Neural cell (in vitro differentiated cells): ENCODE measurements at regions not wholly inside any gene's neighbourhood (a gene's known extent, or its start where the extent isn't known, plus 50 kb on each side); places are given as distances from the start of the nearest gene placed in this dataset.

Source experiments
- H2AFZ ChIP-seq: fragments of 200-600, 300-800 bp; sonication (generic), shearing (Covaris generic); 2 replicates; pipeline ENCODE4 v1.6.0; 2014; ENCODE audit warnings: low read depth, mild to moderate bottlenecking, antibody characterized with exemption, low read length, moderate library complexity
- H3F3A ChIP-seq: fragments of 200-600 bp; shearing (Covaris generic); 2 replicates; pipeline ENCODE4 v1.6.1; 2016; ENCODE audit warnings: mild to moderate bottlenecking, moderate library complexity, mixed read lengths, antibody characterized with exemption, low read length; ENCODE audit not compliant: insufficient read depth, poor library complexity, severe bottlenecking
- H3K27ac ChIP-seq: fragments of 200-600, 300-800 bp; sonication (generic), shearing (Covaris generic); 2 replicates; pipeline ENCODE4 v1.5.1; 2014; ENCODE audit warnings: mild to moderate bottlenecking, low read length, moderate library complexity
- H3K27me3 ChIP-seq: fragments of 300-800, 200-600 bp; sonication (generic), shearing (Covaris generic); 2 replicates; pipeline ENCODE4 v1.6.0; 2014; ENCODE audit warnings: mild to moderate bottlenecking, low read depth, low read length, moderate library complexity; ENCODE audit not compliant: insufficient read depth
- H3K36me3 ChIP-seq: fragments of 300-800, 200-600 bp; sonication (generic), shearing (Covaris generic); 2 replicates; pipeline ENCODE4 v1.5.1; 2014; ENCODE audit warnings: mild to moderate bottlenecking, antibody characterized with exemption, low read length, moderate library complexity; ENCODE audit not compliant: insufficient read depth
- H3K4me2 ChIP-seq: fragments of 300-800, 200-600 bp; sonication (generic), shearing (Covaris generic); 2 replicates; pipeline ENCODE4 v1.6.0; 2014; ENCODE audit warnings: mild to moderate bottlenecking, low read length
- H3K4me3 ChIP-seq: fragments of 300-800, 200-600 bp; sonication (generic), shearing (Covaris generic); 2 replicates; pipeline ENCODE4 v1.5.1; 2014; ENCODE audit warnings: mild to moderate bottlenecking, low read length, moderate library complexity
- H3K79me2 ChIP-seq: fragments of 200-600 bp; shearing (Covaris generic); replicated peaks from 2 replicates; pipeline ENCODE4 v1.6.0; 2014; ENCODE audit warnings: mild to moderate bottlenecking, low read length, moderate library complexity; ENCODE audit not compliant: insufficient read depth
- H3K9ac ChIP-seq: fragments of 300-800, 200-600 bp; sonication (generic), shearing (Covaris generic); 2 replicates; pipeline ENCODE4 v1.6.1; 2016; ENCODE audit warnings: mild to moderate bottlenecking, low read length, mixed read lengths
- H3K9me2 ChIP-seq: fragments of 200-600 bp; shearing (Covaris generic); 2 replicates; pipeline ENCODE4 v1.6.1; 2016; ENCODE audit warnings: mild to moderate bottlenecking, low read length, mixed read lengths; ENCODE audit not compliant: insufficient read depth
- H3K9me3 ChIP-seq: fragments of 200-600, 300-800 bp; sonication (generic), shearing (Covaris generic); 2 replicates; pipeline ENCODE4 v1.6.1; 2016; ENCODE audit warnings: mild to moderate bottlenecking, mixed run types, low read length, moderate library complexity, mixed read lengths
- H4K20me1 ChIP-seq: fragments of 200-600 bp; shearing (Covaris generic); 2 replicates; pipeline ENCODE4 v1.6.1; 2016; ENCODE audit warnings: mild to moderate bottlenecking, mixed run types; ENCODE audit not compliant: insufficient read depth
- EP300 ChIP-seq: fragments of 450-650 bp; conservative IDR thresholded peaks from 2 replicates; pipeline ENCODE4 v1.6.1; 2014; ENCODE audit warnings: antibody characterized with exemption, mild to moderate bottlenecking, moderate library complexity; ENCODE audit not compliant: poor library complexity, severe bottlenecking
- EZH2 ChIP-seq: fragments of 200-600, 300-800 bp; shearing (Covaris generic), sonication (generic); IDR thresholded peaks from 2 replicates; pipeline ENCODE4 v1.6.1; 2014; ENCODE audit warnings: antibody characterized with exemption, low read length, borderline replicate concordance, mild to moderate bottlenecking; ENCODE audit not compliant: insufficient read depth, poor library complexity, severe bottlenecking
- MXI1 ChIP-seq: fragments of 450-650 bp; conservative IDR thresholded peaks from 2 replicates; pipeline ENCODE4 v1.6.1; 2014; ENCODE audit warnings: antibody characterized with exemption, mild to moderate bottlenecking; ENCODE audit not compliant: poor library complexity, severe bottlenecking
- POLR2AphosphoS5 ChIP-seq: IDR thresholded peaks from 2 replicates; pipeline ENCODE4 v1.6.1; 2012
- RAD21 ChIP-seq: fragments of 450-650 bp; conservative IDR thresholded peaks from 2 replicates; pipeline ENCODE4 v1.6.1; 2014; ENCODE audit warnings: antibody characterized with exemption, mild to moderate bottlenecking, moderate library complexity
- SMC3 ChIP-seq: fragments of 450-650 bp; conservative IDR thresholded peaks from 2 replicates; pipeline ENCODE4 v1.6.1; 2014; ENCODE audit warnings: antibody characterized with exemption, mild to moderate bottlenecking, moderate library complexity; ENCODE audit not compliant: poor library complexity
- TAF1 ChIP-seq: IDR thresholded peaks from 2 replicates; pipeline ENCODE4 v1.6.1; 2012; ENCODE audit warnings: low read depth
- TF ChIP-seq, protein P1 (sequence below): IDR thresholded peaks from 2 replicates; pipeline ENCODE4 v1.6.1; 2012; ENCODE audit warnings: borderline replicate concordance
- TF ChIP-seq, protein P2 (sequence below): fragments of 450-650 bp; IDR thresholded peaks from 2 replicates; pipeline ENCODE4 v1.5.1; 2014; ENCODE audit warnings: antibody characterized with exemption, mild to moderate bottlenecking, moderate library complexity; ENCODE audit not compliant: poor library complexity, severe bottlenecking

DNA sequence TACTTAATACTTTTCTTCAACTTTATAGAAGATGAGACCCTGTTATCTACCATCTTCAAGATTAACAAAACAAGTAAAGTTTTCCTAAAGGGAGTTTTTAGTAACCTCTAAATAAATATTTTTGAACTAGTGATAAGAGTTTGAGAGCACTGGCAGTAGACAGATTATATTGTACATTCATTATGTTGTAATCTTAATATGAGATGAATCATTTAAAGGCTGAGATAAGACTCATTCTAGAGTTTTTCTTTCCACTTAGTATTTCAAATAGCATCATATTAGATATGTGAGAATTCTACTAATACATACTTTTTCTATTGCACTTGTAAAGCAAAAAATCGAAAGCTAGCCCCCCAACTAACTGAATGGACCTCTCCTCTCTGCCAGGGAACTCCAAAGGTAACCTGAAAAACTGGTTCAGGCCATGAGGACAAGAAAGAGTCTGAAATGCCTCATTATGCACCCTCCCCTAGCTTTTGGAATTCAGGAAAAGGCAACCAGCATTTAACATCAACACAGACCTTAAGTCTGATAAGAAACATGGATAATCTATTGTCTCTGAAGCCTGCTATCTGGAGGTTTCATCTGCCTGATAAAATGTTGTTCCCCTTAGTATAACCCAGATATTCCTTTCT, 875.4 kb upstream of the SLC10A2 start:
- no peaks in the 10 kb centered on the region for H3F3A ChIP-seq
- H3K4me2 ChIP-seq = no peak overlapping the region
- no peaks in the 10 kb centered on the region for H3K27me3 ChIP-seq
- no peaks in the 10 kb centered on the region for H3K9me2 ChIP-seq
- no peak overlapping the region for H3K9ac ChIP-seq
- H3K36me3 ChIP-seq = no peaks in the 10 kb centered on the region
- no peaks in the 10 kb centered on the region for H3K79me2 ChIP-seq
- no peak overlapping the region for H3K27ac ChIP-seq
- H2AFZ ChIP-seq = no peak overlapping the region
- no peak overlapping the region for H3K4me3 ChIP-seq
- TF ChIP-seq EP300 = no peak
- no peak for TF ChIP-seq POLR2AphosphoS5
- no peak for TF ChIP-seq RAD21
- TF ChIP-seq, protein P1, sequence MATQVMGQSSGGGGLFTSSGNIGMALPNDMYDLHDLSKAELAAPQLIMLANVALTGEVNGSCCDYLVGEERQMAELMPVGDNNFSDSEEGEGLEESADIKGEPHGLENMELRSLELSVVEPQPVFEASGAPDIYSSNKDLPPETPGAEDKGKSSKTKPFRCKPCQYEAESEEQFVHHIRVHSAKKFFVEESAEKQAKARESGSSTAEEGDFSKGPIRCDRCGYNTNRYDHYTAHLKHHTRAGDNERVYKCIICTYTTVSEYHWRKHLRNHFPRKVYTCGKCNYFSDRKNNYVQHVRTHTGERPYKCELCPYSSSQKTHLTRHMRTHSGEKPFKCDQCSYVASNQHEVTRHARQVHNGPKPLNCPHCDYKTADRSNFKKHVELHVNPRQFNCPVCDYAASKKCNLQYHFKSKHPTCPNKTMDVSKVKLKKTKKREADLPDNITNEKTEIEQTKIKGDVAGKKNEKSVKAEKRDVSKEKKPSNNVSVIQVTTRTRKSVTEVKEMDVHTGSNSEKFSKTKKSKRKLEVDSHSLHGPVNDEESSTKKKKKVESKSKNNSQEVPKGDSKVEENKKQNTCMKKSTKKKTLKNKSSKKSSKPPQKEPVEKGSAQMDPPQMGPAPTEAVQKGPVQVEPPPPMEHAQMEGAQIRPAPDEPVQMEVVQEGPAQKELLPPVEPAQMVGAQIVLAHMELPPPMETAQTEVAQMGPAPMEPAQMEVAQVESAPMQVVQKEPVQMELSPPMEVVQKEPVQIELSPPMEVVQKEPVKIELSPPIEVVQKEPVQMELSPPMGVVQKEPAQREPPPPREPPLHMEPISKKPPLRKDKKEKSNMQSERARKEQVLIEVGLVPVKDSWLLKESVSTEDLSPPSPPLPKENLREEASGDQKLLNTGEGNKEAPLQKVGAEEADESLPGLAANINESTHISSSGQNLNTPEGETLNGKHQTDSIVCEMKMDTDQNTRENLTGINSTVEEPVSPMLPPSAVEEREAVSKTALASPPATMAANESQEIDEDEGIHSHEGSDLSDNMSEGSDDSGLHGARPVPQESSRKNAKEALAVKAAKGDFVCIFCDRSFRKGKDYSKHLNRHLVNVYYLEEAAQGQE = no peak
- no peak for TF ChIP-seq EZH2
- TF ChIP-seq, protein P2, sequence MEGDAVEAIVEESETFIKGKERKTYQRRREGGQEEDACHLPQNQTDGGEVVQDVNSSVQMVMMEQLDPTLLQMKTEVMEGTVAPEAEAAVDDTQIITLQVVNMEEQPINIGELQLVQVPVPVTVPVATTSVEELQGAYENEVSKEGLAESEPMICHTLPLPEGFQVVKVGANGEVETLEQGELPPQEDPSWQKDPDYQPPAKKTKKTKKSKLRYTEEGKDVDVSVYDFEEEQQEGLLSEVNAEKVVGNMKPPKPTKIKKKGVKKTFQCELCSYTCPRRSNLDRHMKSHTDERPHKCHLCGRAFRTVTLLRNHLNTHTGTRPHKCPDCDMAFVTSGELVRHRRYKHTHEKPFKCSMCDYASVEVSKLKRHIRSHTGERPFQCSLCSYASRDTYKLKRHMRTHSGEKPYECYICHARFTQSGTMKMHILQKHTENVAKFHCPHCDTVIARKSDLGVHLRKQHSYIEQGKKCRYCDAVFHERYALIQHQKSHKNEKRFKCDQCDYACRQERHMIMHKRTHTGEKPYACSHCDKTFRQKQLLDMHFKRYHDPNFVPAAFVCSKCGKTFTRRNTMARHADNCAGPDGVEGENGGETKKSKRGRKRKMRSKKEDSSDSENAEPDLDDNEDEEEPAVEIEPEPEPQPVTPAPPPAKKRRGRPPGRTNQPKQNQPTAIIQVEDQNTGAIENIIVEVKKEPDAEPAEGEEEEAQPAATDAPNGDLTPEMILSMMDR = no peak
- no peak for TF ChIP-seq SMC3
- TF ChIP-seq MXI1 = no peak
- no peak for TF ChIP-seq TAF1
- H3K9me3 ChIP-seq = no peaks in the 10 kb centered on the region
- no peaks in the 10 kb centered on the region for H4K20me1 ChIP-seq

DNA sequence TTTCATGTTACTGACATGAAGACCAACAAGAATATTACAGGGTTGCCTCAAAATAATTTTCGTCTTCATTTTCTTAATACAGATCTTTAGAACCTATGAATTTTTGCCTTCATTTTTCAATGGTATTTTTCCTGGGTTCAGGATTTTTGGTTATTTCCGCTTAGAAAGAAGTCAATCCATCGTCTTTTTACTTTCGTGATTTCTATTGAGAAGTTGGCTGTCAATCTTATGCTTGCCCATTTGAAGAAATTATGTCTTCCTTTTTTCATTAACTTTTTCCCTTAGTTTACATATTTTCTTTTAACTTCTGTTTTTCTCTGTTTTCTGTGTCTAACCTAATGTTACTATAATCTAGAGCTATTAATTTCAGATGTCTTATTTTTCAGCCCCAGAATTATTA, 868.9 kb upstream of the SLC10A2 start:
- Histone ChIP-seq H3K9ac (no peak overlapping the region), H3K36me3 (no peaks in the 10 kb centered on the region), H3K27ac (no peak overlapping the region), H3K27me3 (no peaks in the 10 kb centered on the region), H2AFZ (no peak overlapping the region), H3K9me3 (no peaks in the 10 kb centered on the region), H3K4me3 (no peak overlapping the region), H3F3A (no peaks in the 10 kb centered on the region), H3K4me2 (no peak overlapping the region), H4K20me1 (no peaks in the 10 kb centered on the region), H3K79me2 (no peaks in the 10 kb centered on the region), H3K9me2 (no peaks in the 10 kb centered on the region)
- TF ChIP-seq, protein P1 = no peak
- no peak for TF ChIP-seq EP300
- TF ChIP-seq POLR2AphosphoS5 = no peak
- no peak for TF ChIP-seq TAF1
- no peak for TF ChIP-seq EZH2
- TF ChIP-seq, protein P2 = no peak
- TF ChIP-seq SMC3 = no peak
- no peak for TF ChIP-seq MXI1
- TF ChIP-seq RAD21 = no peak
